HUDEP-2 (cell line): ENCODE measurements at regions not wholly inside any gene's neighbourhood (a gene's known extent, or its start where the extent isn't known, plus 50 kb on each side); places are given as distances from the start of the nearest gene placed in this dataset.

Source experiments
- DNase-seq, 76 experiments: peaks; one replicate each; lab custom pipeline; 2025; ENCODE audit not compliant: unreplicated experiment in 76 of 76; lab: John Stamatoyannopoulos, UW

GRCh38 chr5:3542769-3543168 lies 52.9 kb upstream of the IRX1 start:
- DNase-seq = no peak

- no peak for DNase-seq
These were observed 53.5 kb upstream of the IRX1 start for GRCh38 chr5:3542158-3542557.

- DNase-seq = no peak
These were observed 56.7 kb upstream of the IRX1 start for GRCh38 chr5:3538886-3539285.

GRCh38 chr5:3537942-3538341 lies 57.7 kb upstream of the IRX1 start:
- no peak for DNase-seq

GRCh38 chr5:3535414-3536211 lies 60.0 kb upstream of the IRX1 start:
- no peak for DNase-seq

- DNase-seq = no peak
These were observed 60.6 kb upstream of the IRX1 start for GRCh38 chr5:3534997-3535396.

- DNase-seq = no peak
These were observed 64.2 kb upstream of the IRX1 start for GRCh38 chr5:3531320-3531986.

GRCh38 chr5:3530251-3530650 lies 65.4 kb upstream of the IRX1 start:
- no peak for DNase-seq

- no peak for DNase-seq
These were observed 69.0 kb upstream of the IRX1 start for GRCh38 chr5:3526551-3527185.

GRCh38 chr5:3522491-3522890 lies 73.1 kb upstream of the IRX1 start:
- no peak for DNase-seq

- DNase-seq = no peak
These were observed 77.1 kb upstream of the IRX1 start for GRCh38 chr5:3518576-3518975.

GRCh38 chr5:3518051-3518450 lies 77.6 kb upstream of the IRX1 start:
- no peak for DNase-seq

- no peak for DNase-seq
These were observed 78.3 kb upstream of the IRX1 start for GRCh38 chr5:3517348-3517747.

- no peak for DNase-seq
These were observed 83.1 kb upstream of the IRX1 start for GRCh38 chr5:3512361-3513095.

- DNase-seq = no peak
These were observed 83.7 kb upstream of the IRX1 start for GRCh38 chr5:3511934-3512333.

- DNase-seq = no peak
These were observed 84.1 kb upstream of the IRX1 start for GRCh38 chr5:3511519-3511918.

- DNase-seq = no peak
These were observed 84.8 kb upstream of the IRX1 start for GRCh38 chr5:3510642-3511417.

GRCh38 chr5:3509290-3509689 lies 86.3 kb upstream of the IRX1 start:
- peak in 1 of 76 experiments; percentile 1 for DNase-seq

- DNase-seq = no peak
These were observed 87.2 kb upstream of the IRX1 start for GRCh38 chr5:3508395-3508794.

- no peak for DNase-seq
These were observed 104.6 kb upstream of the IRX1 start for GRCh38 chr5:3490957-3491507.
